ENCODE measurements at regions not wholly inside any gene's neighbourhood (a gene's known extent, or its start where the extent isn't known, plus 50 kb on each side); places are given as distances from the start of the nearest gene placed in this dataset.

GRCh38 chr11:22466809-22467208 lies 128.6 kb downstream of the SLC17A6 start:
- Histone ChIP-seq H3K4me3 (ENCODE audit: low read depth in 1 of 2, low read length in 2 of 2) (no peak overlapping the region), H3K36me3 (ENCODE audit: control insufficient read depth in 1 of 2, insufficient read depth in 2 of 2, low read length in 2 of 2) (no peaks in the 10 kb centered on the region), H3K27me3 (ENCODE audit: low read depth, low read length) (no peaks in the 10 kb centered on the region), H3K9me3 (ENCODE audit: control insufficient read depth in 1 of 2, low read length in 2 of 2) (no peaks in the 10 kb centered on the region), H3K27ac (ENCODE audit: low read length) (no peak overlapping the region), H3K4me1 (ENCODE audit: control insufficient read depth in 1 of 2, insufficient read depth in 2 of 2, low read length in 2 of 2) (no peaks in the 10 kb centered on the region)

DNA sequence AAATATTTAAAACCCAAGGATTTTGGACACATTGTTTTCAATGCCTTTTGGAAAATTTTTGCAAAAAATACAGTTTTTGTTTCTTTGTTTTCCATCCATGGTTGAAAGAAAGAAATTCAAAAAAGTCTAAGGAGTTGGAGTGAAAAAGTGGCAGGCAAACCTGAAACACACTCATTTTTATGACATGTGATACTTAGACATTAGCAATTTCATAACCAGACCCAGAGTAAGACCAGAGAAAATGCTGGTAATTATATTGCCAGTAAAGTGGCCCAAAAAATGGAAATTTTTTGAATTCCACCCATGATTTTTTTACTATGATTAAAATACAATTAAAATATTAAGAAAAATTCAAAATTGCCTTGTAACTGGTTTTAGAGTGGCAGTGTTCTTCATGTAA lies 128.2 kb downstream of the SLC17A6 start:
- H3K27ac ChIP-seq (ENCODE audit: low read length), result no peak overlapping the region
- H3K4me1 ChIP-seq (ENCODE audit: control insufficient read depth in 1 of 2, insufficient read depth in 2 of 2, low read length in 2 of 2), result no peaks in the 10 kb centered on the region
- H3K36me3 ChIP-seq (ENCODE audit: control insufficient read depth in 1 of 2, insufficient read depth in 2 of 2, low read length in 2 of 2), result no peaks in the 10 kb centered on the region
- H3K9me3 ChIP-seq (ENCODE audit: control insufficient read depth in 1 of 2, low read length in 2 of 2), result no peaks in the 10 kb centered on the region
- no peaks in the 10 kb centered on the region for H3K27me3 ChIP-seq (ENCODE audit: low read depth, low read length)
- no peak overlapping the region for H3K4me3 ChIP-seq (ENCODE audit: low read depth in 1 of 2, low read length in 2 of 2)

GRCh38 chr11:22465620-22466019 lies 127.4 kb downstream of the SLC17A6 start:
- no peaks in the 10 kb centered on the region for H3K9me3 ChIP-seq (ENCODE audit: control insufficient read depth in 1 of 2, low read length in 2 of 2)
- no peaks in the 10 kb centered on the region for H3K36me3 ChIP-seq (ENCODE audit: control insufficient read depth in 1 of 2, insufficient read depth in 2 of 2, low read length in 2 of 2)
- H3K27ac ChIP-seq (ENCODE audit: low read length), result no peak overlapping the region
- H3K4me3 ChIP-seq (ENCODE audit: low read depth in 1 of 2, low read length in 2 of 2), result no peak overlapping the region
- H3K4me1 ChIP-seq (ENCODE audit: control insufficient read depth in 1 of 2, insufficient read depth in 2 of 2, low read length in 2 of 2), result no peaks in the 10 kb centered on the region
- H3K27me3 ChIP-seq (ENCODE audit: low read depth, low read length), result no peaks in the 10 kb centered on the region

- Histone ChIP-seq H3K9me3 (ENCODE audit: control insufficient read depth in 1 of 2, low read length in 2 of 2) (no peaks in the 10 kb centered on the region), H3K4me1 (ENCODE audit: control insufficient read depth in 1 of 2, insufficient read depth in 2 of 2, low read length in 2 of 2) (no peaks in the 10 kb centered on the region), H3K36me3 (ENCODE audit: control insufficient read depth in 1 of 2, insufficient read depth in 2 of 2, low read length in 2 of 2) (no peaks in the 10 kb centered on the region), H3K27ac (ENCODE audit: low read length) (no peak overlapping the region), H3K4me3 (ENCODE audit: low read depth in 1 of 2, low read length in 2 of 2) (no peak overlapping the region), H3K27me3 (ENCODE audit: low read depth, low read length) (no peaks in the 10 kb centered on the region)
Measured at GRCh38 chr11:22461626-22462025, 123.4 kb downstream of the SLC17A6 start.

DNA sequence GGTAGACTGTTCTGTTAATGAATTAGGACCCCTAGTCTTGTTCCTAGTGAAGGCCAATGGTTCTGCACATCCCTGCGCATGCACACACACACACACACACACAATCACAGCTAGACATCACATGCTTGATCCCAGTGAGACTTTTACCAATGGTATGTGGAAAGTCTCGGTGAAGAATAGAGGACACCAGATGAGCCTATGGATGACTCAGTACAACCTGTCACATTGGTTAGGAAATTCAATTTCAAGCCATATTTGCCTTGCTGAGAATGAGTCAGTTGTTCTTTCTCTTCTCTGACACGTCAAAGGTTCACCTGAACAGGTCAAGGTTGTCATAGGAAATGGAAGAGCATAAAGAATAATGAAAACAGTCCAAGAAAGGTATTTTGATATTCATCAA lies 122.0 kb downstream of the SLC17A6 start:
- no peaks in the 10 kb centered on the region for H3K9me3 ChIP-seq (ENCODE audit: control insufficient read depth in 1 of 2, low read length in 2 of 2)
- no peak overlapping the region for H3K4me3 ChIP-seq (ENCODE audit: low read depth in 1 of 2, low read length in 2 of 2)
- H3K36me3 ChIP-seq (ENCODE audit: control insufficient read depth in 1 of 2, insufficient read depth in 2 of 2, low read length in 2 of 2), result no peaks in the 10 kb centered on the region
- H3K27ac ChIP-seq (ENCODE audit: low read length), result no peak overlapping the region
- H3K4me1 ChIP-seq (ENCODE audit: control insufficient read depth in 1 of 2, insufficient read depth in 2 of 2, low read length in 2 of 2), result no peaks in the 10 kb centered on the region
- H3K27me3 ChIP-seq (ENCODE audit: low read depth, low read length), result no peaks in the 10 kb centered on the region

DNA sequence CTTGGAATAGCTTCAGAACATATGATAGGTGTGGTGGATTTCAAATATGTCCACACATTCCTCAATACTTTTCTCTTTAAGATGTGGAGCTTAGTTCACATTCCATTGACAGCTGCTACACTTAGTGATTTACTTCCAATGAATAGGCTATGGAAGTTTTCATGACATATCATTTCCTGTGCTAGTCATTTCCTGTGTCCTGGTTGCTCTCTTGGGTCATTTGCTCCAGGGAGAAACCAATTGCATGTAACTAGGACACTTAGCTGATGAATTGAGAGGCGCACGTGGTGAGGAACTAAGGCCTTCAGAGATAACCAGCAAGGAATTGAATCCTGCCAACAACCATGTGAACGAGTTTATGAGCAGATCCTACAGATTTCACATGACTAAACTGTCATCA lies 120.9 kb downstream of the SLC17A6 start:
- H3K36me3 ChIP-seq (ENCODE audit: control insufficient read depth in 1 of 2, insufficient read depth in 2 of 2, low read length in 2 of 2), result no peaks in the 10 kb centered on the region
- H3K9me3 ChIP-seq (ENCODE audit: control insufficient read depth in 1 of 2, low read length in 2 of 2), result no peaks in the 10 kb centered on the region
- H3K4me3 ChIP-seq (ENCODE audit: low read depth in 1 of 2, low read length in 2 of 2), result no peak overlapping the region
- no peaks in the 10 kb centered on the region for H3K27me3 ChIP-seq (ENCODE audit: low read depth, low read length)
- no peaks in the 10 kb centered on the region for H3K4me1 ChIP-seq (ENCODE audit: control insufficient read depth in 1 of 2, insufficient read depth in 2 of 2, low read length in 2 of 2)
- no peak overlapping the region for H3K27ac ChIP-seq (ENCODE audit: low read length)

- no peaks in the 10 kb centered on the region for H3K36me3 ChIP-seq (ENCODE audit: control insufficient read depth in 1 of 2, insufficient read depth in 2 of 2, low read length in 2 of 2)
- no peaks in the 10 kb centered on the region for H3K4me1 ChIP-seq (ENCODE audit: control insufficient read depth in 1 of 2, insufficient read depth in 2 of 2, low read length in 2 of 2)
- no peaks in the 10 kb centered on the region for H3K27me3 ChIP-seq (ENCODE audit: low read depth, low read length)
- H3K27ac ChIP-seq (ENCODE audit: low read length), result no peak overlapping the region
- no peak overlapping the region for H3K4me3 ChIP-seq (ENCODE audit: low read depth in 1 of 2, low read length in 2 of 2)
- no peaks in the 10 kb centered on the region for H3K9me3 ChIP-seq (ENCODE audit: control insufficient read depth in 1 of 2, low read length in 2 of 2)
Measured at GRCh38 chr11:22458161-22458560, 120.0 kb downstream of the SLC17A6 start.

DNA sequence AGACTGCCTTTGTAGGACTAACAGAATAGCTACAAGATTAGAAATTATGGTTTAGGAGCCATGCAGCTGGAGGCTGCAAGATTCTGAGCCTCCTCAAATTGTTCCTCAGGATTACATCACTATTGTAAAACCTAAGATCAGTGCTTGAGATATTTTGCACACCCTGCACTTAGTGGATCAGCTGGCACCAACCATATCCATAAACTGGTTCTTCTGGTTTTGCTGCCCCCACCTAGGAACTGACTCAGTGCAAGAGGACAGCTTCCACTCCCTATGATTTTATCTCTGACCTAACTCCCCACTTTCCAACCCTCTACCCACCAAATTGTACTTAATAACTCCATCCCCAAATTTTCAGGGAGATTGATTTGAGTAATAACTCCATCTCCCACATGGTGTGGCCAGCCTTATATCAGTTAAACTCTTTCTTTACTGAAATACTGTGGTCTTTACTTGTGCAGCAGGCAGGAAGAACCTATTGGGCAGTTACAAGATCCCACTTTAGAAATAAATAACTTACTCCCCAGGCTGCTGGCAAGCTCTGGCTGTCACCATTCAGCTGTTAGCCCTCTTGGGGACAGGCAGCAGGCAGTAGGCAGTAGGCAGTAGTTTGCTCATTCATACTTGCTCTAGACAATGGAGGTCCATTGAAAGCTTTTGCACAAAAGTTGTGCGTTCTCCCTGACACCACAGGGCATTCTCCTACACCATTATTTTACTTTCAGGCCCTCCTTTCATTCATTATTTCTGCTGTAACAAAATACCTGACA lies 119.0 kb downstream of the SLC17A6 start:
- H3K9me3 ChIP-seq (ENCODE audit: control insufficient read depth in 1 of 2, low read length in 2 of 2), result no peaks in the 10 kb centered on the region
- no peaks in the 10 kb centered on the region for H3K27me3 ChIP-seq (ENCODE audit: low read depth, low read length)
- H3K36me3 ChIP-seq (ENCODE audit: control insufficient read depth in 1 of 2, insufficient read depth in 2 of 2, low read length in 2 of 2), result no peaks in the 10 kb centered on the region
- H3K4me1 ChIP-seq (ENCODE audit: control insufficient read depth in 1 of 2, insufficient read depth in 2 of 2, low read length in 2 of 2), result no peaks in the 10 kb centered on the region
- H3K27ac ChIP-seq (ENCODE audit: low read length), result no peak overlapping the region
- no peak overlapping the region for H3K4me3 ChIP-seq (ENCODE audit: low read depth in 1 of 2, low read length in 2 of 2)

DNA sequence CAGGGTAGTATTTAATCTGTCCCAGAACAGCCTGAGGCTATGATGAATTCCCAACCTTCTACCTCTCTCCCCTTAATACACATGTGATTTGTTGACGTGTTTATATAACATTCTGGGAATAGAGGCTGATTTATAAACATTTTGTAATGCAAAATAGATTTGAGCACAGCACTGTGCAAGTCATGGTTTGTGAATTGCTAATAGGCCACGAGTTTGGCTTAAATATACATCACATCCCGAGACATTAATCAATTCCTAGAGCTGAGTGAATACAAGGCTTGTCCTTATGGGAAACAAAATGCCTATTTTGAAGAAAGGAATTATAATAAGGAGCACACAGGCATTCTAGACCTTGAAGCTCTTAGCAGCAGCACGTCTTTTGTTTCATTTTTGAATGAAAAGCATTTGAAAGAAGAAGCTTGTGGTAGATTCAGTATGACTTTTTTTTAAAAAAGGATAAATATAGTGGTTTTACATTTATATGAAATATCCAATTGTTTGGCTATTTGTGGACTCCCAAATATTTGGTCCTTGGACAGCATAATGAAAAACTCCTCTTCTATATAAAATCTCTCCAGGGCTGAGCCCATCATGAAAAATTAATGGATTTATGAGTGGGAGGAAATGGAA lies 116.4 kb downstream of the SLC17A6 start:
- no peak overlapping the region for H3K4me3 ChIP-seq (ENCODE audit: low read depth in 1 of 2, low read length in 2 of 2)

DNA sequence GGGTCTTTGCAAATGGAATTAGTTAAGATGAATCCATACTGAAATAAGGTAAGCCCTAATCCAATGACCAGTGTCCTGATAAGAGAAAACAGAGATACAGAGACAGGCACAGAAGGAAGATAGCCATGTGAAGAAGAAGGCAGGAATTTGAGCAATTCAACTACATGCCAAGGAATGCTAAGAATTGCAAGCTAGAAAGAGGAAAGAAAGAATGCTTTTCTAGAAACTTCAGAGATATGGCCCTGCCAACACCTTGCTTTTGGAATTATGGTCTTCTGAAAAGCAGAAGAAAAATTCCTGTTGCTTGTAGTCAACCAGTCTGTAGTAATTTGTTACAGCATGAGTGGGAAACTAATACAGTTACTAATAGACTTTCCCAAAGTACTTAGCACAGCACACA lies 111.3 kb downstream of the SLC17A6 start:
- Histone ChIP-seq H3K27me3 (ENCODE audit: low read depth, low read length) (no peaks in the 10 kb centered on the region), H3K36me3 (ENCODE audit: control insufficient read depth in 1 of 2, insufficient read depth in 2 of 2, low read length in 2 of 2) (no peaks in the 10 kb centered on the region), H3K9me3 (ENCODE audit: control insufficient read depth in 1 of 2, low read length in 2 of 2) (no peaks in the 10 kb centered on the region), H3K4me3 (ENCODE audit: low read depth in 1 of 2, low read length in 2 of 2) (no peak overlapping the region), H3K4me1 (ENCODE audit: control insufficient read depth in 1 of 2, insufficient read depth in 2 of 2, low read length in 2 of 2) (no peaks in the 10 kb centered on the region), H3K27ac (ENCODE audit: low read length) (no peak overlapping the region)

More for the DNA sequence above, 116.4 kb downstream of the SLC17A6 start:
- no peaks in the 10 kb centered on the region for H3K4me1 ChIP-seq (ENCODE audit: control insufficient read depth in 1 of 2, insufficient read depth in 2 of 2, low read length in 2 of 2)
- no peak overlapping the region for H3K27ac ChIP-seq (ENCODE audit: low read length)
- H3K36me3 ChIP-seq (ENCODE audit: control insufficient read depth in 1 of 2, insufficient read depth in 2 of 2, low read length in 2 of 2), result no peaks in the 10 kb centered on the region
- H3K27me3 ChIP-seq (ENCODE audit: low read depth, low read length), result no peaks in the 10 kb centered on the region
- no peaks in the 10 kb centered on the region for H3K9me3 ChIP-seq (ENCODE audit: control insufficient read depth in 1 of 2, low read length in 2 of 2)

DNA sequence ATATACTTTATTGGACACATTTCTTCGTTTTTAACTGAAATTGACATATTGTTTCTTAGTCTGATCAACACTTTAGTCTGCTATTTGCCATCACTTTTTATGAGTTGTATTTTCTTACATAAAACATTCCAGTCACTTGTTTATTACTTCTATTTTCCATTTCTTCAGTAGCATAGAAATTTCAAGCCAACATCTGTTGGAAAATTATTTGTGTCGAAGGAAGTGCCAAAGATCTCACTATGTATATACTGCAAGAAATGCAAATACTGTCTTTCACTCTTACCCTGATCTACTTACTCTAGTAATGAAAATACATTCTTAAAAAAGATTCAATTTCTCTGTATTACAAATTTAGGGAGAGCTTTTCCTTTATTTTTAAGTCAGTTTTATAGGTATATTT lies 105.9 kb downstream of the SLC17A6 start:
- H3K9me3 ChIP-seq (ENCODE audit: control insufficient read depth in 1 of 2, low read length in 2 of 2), result no peaks in the 10 kb centered on the region
- no peaks in the 10 kb centered on the region for H3K27me3 ChIP-seq (ENCODE audit: low read depth, low read length)
- H3K4me3 ChIP-seq (ENCODE audit: low read depth in 1 of 2, low read length in 2 of 2), result no peak overlapping the region
- H3K27ac ChIP-seq (ENCODE audit: low read length), result no peak overlapping the region
- no peaks in the 10 kb centered on the region for H3K4me1 ChIP-seq (ENCODE audit: control insufficient read depth in 1 of 2, insufficient read depth in 2 of 2, low read length in 2 of 2)
- no peaks in the 10 kb centered on the region for H3K36me3 ChIP-seq (ENCODE audit: control insufficient read depth in 1 of 2, insufficient read depth in 2 of 2, low read length in 2 of 2)

- Histone ChIP-seq H3K4me1 (ENCODE audit: control insufficient read depth in 1 of 2, insufficient read depth in 2 of 2, low read length in 2 of 2) (no peaks in the 10 kb centered on the region), H3K27me3 (ENCODE audit: low read depth, low read length) (no peaks in the 10 kb centered on the region), H3K4me3 (ENCODE audit: low read depth in 1 of 2, low read length in 2 of 2) (no peak overlapping the region), H3K9me3 (ENCODE audit: control insufficient read depth in 1 of 2, low read length in 2 of 2) (no peaks in the 10 kb centered on the region), H3K27ac (ENCODE audit: low read length) (no peak overlapping the region), H3K36me3 (ENCODE audit: control insufficient read depth in 1 of 2, insufficient read depth in 2 of 2, low read length in 2 of 2) (no peaks in the 10 kb centered on the region)
Measured at GRCh38 chr11:22441831-22442230, 103.7 kb downstream of the SLC17A6 start.
